ENCODE measurements at regions not wholly inside any gene's neighbourhood (a gene's known extent, or its start where the extent isn't known, plus 50 kb on each side); places are given as distances from the start of the nearest gene placed in this dataset.
A peak's percentile ranks its signal among the peaks of the same experiment; 100 is the strongest.
"Not testable (repeated sequence)": the region's sequence is repeated elsewhere in the genome, so short reads cannot be mapped to it uniquely, and the experiment has no call there.

DNA sequence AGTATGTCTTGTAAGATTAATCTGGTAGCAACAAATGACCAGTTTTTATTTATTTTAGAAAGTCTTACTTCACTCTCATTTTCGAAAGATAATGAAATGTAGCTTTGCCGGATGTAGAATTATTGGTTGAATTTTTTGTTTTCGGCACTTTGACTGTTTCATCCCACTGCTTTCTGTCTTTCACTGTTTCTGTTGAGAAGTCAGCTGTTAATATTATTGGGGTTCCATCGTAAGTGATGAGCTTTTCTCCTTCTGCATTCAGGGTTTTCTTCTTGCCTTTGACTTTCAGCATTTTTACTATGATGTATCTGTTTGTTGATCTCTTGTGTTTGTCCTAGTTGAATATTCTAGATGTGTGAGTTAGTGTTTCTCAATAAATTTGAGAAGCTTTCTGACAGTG is 383.4 kb downstream of the PAX1 start:
- no peak for DNase-seq (ENCODE audit: low read depth)

DNA sequence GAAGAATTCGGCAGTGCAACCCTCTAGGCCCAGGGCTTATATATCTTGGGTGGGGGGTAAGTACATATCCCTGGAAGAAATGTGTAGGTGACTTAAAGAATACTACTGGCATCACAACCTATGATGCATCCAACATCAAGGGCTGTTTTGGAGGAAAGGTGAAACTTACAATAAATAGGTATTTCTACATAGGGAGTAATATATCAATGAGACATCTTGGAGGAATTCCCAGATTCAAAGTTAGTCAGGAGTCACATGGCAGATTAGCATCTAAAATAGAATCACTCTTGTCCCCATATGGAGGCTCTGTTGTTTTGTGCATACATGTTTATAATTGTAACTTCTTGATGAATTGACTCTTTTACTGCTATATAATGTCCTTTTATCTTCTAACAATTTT is 375.5 kb downstream of the PAX1 start:
- DNase-seq (ENCODE audit: low read depth), result peak; percentile 44

DNA sequence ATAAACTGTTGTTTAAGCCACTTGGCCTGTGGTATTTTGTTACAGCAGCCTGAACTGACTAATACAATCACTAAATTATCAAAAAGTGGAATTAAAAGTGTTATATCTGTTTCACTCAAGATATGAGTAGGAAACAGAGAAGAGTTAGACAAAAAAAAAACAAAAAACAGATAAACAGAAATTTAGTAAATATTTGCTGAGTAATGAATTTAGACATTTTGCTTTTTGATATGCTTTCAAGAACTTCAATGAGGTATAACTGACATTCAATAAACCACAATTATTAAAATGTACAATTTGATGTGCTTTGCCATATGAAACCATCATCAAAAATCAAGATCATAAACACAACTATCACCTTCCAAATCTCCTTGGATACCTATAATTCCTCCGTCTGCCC is 369.2 kb downstream of the PAX1 start:
- DNase-seq (ENCODE audit: low read depth), result no peak

DNA sequence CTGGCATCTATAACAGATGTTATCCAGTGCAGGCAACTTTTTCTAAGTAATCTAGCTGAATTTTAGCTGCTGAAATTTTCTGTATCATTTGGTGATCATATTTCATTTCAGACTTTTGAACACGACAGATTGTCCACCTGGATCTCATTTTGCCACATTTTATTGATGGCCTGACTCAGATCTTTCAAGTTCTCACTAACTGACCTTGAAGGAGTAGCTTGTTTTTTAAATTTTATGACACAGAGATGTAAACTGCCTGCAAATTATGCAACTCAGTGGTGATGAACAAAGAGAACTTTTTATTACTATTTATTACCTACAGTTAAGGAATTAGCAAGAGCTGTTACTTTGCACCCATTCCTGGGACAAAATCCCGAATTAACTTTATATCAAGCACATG is 366.4 kb downstream of the PAX1 start:
- no peak for DNase-seq (ENCODE audit: low read depth)

DNA sequence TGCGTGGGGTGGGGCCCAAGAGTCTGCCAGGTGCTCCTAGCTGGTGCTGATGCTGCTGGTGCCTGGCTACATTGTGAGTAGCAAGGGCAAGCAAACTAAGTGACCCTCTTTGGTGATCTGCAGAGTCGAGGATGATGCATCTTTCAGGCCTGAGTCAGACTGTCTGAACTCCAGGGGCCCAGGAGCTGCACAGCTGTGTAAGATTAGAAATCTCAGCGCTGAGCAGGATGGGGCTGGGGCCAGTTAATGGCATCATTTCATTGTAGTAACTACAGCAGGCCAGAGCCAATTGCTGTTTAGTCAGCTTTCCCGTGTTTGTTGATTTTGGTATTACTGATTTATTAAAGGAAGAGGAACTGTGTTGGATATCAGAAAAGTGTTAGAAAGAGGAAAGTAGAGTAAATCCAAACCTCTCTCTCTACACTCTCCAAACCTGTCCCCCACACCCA is 365.2 kb downstream of the PAX1 start:
- peak; percentile 55 for DNase-seq (ENCODE audit: low read depth)

DNA sequence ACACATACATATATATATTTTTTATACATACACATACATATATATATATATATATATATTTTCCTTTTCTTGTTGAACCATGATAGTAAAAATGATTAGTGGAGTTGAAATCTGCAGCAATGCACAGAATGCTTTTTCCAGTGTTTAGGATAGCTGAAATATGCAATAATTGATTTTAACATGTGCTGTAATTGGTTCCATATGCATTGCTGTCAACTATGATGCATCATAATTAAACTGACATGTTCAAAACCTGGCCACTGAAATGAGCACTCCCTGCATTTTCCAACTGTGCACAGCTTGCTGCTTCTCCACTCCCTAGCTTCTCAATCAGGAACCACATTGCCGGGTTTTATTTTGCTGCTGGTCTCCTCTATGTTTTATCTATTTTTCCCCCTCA is 358.3 kb downstream of the PAX1 start:
- no peak for DNase-seq (ENCODE audit: low read depth)

DNA sequence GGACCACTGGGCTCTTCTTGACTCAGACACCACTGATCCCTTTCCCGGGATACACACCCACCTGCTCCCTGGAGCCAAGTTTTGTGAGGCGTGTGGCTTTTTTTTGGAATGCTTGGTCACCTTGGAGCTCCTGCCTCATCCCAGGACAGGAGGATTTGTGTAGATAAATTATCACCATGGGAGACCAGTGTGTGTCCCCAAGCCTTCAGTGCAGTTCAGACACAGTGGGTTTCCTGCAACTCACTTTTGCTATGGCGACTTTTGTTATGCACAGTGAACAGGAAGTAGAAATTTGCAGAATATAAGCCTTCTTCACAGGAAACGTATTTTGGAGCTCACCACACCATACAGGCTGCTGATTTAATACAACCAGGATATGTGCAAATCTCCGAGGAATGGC is 357.4 kb downstream of the PAX1 start:
- peak; percentile 37 for DNase-seq (ENCODE audit: low read depth)

DNA sequence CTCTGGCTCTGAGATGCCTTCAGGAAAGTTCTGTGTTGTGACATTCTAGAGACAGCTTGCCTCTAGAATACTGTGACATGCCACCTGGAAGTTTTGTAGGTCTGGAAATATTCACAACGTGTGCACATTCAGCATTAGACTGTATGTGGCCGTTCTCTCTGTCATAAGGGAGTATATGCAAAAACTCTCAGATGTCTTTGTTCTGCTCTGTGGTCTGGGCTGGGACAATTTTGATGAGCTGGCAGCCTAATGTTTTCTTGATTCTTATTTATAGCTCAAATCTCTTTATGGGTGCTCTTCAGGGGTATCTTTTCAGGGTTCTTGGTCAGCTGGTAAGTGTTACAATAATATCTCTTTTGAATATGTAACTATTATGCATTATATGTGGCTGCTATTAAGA is 355.1 kb downstream of the PAX1 start:
- DNase-seq (ENCODE audit: low read depth), result no peak

DNA sequence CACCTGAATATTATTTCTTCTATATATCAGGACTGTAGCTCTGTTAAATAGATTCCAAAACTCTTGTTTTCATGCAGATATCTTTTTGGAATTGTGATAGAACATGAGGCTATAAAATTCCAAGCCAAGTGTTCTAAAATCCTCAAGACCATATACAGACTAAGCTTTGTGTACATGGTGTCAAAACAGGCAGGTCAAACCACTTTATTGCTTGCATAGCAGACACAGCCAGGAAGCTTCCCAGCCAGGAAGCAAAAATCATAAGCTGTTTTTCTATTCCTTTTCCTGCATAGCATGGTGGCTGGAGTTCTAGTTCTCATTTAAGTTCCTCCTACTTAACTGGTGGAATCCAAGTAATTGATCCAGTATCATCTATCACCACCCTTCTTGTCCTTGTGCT is 353.3 kb downstream of the PAX1 start:
- DNase-seq (ENCODE audit: low read depth), result no peak

DNA sequence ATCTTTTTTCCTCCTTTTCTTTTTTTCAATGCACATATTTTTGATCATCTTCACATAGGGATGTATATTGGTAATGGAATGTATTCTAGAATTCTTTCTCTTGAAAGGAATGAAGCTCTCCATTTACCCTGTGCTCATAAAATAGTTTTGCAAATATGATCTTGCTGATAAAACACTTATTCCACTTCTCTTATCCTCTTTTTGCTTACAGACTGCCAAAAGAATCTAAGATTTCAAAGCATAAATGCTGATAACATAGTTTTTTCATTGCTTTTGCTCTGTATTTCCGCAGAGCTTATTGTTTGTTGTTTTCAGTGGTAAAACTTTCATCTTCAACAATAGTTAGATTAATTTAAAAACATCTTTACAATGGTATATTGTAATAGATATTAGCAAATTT is 350.5 kb downstream of the PAX1 start:
- no peak for DNase-seq (ENCODE audit: low read depth)

DNA sequence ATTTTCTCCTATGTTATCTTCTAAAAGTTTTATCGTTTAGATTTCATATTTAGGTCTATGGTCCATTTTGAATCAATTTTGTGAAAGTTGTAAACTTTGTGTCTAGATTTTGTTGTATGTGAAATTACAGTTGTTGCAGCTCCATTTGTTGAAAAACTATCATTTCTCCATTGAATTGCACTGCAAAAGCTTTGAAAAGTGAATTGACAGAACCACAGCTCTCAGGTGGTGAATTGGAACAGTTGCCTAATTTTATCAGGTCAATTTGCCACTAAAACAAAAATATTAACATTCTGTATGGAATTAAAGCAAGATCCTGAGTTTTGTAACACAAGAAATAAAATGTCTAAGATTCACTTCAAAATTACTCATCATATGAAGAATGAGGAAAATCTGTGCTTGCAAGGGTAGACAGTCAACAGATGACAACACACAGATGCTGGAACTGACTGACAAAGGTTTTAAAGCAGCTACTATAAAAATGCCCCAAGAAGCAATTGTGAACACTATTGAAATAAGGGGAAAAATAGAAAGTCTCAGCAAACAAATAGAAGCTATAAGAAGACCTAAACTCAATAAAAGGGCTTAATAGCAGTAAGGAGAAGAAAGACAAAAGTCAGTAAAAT is 346.7 kb downstream of the PAX1 start:
- no peak for DNase-seq (ENCODE audit: low read depth)

DNA sequence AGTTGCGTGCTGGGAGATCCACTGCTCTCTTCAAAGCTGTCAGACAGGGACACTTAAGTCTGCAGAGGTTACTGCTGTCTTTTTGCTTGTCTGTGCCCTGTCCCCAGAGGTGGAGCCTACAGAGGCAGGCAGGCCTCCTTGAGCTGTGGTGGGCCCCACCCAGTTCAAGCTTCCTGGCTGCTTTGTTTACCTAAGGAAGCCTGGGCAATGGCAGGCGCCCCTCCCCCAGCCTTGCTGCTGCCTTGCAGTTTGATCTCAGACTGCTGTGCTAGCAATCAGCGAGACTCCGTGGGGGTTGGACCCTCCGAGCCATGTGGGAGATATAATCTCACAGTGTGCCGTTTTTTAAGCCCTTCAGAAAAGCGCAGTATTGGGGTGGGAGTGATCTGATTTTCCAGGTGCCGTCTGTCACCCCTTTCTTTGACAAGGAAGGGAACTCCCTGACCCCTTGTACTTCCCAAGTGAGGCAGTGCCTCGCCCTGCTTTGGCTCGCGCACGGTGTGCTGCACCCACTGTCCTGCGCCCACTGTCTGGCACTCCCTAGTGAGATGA is 340.6 kb downstream of the PAX1 start:
- DNase-seq (ENCODE audit: low read depth), result not testable (repeated sequence)

DNA sequence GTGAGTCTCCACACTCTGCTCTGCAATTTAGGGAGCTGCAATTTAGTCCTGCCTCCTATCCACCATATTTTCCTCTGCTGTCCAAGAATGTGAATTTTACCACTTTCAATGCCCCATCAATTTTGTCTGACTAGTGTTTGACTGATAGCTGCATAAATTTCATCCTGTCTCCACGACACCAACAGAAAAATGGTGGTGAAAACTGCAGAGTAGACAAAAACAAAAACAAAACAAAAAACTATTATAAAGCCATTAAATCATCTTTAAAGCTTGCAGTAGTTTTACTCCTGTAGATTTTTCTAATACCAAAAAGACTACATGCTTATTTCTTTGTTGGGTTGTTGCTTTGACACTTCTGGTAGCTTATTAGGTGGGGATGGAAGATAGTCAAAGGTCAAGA is 322.0 kb downstream of the PAX1 start:
- no peak for DNase-seq (ENCODE audit: low read depth)

DNA sequence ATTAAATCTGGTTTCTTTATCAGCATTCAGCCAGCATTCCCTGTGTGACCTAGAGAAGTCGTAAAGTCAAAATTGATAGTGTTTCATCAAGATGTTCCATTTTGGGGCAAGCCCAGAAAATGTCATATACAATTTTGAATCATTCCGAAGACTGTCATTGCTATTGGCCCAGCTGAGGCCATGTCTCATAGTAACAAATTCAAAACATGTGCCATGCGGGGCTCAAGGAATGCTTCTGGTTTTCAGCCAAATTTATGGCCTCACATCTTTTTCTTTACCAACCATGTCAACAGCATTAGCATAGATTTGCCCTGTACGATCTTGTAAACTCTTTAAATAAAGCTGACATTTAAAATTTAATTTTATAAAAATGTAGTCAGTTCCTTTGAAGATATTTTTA is 314.7 kb downstream of the PAX1 start:
- no peak for DNase-seq (ENCODE audit: low read depth)

DNA sequence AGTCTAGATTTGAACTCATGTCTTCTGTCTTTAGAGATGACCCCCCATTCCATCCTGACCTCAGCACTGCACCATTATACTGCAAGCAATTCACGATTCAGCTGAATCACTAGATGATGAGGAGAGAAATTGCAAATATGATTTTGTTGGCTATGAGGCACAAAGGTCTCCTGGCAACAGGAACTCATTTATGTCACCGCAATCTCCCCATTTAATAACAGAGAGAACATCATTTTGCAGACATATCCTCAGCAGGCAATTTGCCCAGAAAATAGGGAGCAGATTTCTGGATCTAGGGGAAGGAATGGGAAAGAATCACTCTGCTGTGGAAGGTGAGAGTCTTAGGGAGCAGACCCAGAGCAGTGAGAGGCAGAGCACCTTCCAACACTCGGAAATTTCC is 303.0 kb downstream of the PAX1 start:
- DNase-seq (ENCODE audit: low read depth), result no peak

DNA sequence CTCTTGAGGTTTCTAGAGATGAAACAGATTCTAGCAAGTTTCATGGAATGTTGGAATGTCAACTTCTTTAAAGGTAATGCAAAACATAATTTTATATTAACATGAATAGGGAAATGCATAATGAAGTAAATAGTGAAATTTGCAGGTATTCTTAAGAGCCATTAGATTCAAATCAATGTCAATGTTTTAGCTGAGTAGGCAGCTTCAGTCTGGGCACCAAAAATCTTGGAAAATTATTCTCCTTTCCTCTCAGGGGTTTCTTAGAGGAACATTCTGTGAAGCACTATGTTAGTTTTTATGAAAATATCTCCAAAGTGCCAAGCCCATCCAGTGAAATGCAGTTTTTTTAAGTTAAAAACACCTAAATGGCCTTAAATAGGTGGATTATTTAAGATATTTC is 300.8 kb downstream of the PAX1 start:
- DNase-seq (ENCODE audit: low read depth), result no peak

DNA sequence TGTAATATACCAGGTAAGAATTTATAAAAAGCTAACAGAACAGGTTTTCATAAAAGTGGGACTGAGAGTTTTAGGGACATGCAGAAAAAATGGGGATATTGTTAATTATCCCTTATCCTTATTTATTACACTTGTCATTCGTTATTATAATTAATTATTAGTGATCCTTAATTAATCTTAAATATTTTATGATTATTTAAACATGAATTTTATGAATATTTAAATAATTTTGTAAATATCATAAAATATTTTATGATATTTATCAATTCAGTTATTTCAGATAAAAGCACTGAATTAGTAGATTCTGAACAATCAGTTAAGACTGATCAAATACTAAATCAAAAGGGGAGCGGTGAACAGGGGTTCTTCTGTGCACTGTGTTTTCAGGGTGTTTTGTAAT is 300.1 kb downstream of the PAX1 start:
- DNase-seq (ENCODE audit: low read depth), result no peak

DNA sequence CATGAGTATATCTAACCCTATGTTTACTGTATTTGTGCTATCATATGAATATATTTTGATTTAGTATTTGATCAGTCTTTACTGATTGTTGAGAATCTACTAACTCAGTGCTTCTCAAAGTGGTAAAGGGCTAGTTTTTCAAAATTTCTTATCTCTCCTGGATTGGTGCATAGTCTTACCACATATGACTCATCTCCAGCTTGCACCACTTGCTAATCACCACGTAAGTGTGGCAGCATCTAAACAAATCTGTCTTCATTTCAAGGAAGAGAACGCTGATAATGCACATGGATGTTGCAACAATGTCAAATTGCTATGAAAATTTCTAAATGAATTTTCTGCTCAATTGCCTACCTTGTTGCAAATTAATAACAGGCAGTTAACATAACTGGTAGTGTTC is 299.5 kb downstream of the PAX1 start:
- peak; percentile 57 for DNase-seq (ENCODE audit: low read depth)

DNA sequence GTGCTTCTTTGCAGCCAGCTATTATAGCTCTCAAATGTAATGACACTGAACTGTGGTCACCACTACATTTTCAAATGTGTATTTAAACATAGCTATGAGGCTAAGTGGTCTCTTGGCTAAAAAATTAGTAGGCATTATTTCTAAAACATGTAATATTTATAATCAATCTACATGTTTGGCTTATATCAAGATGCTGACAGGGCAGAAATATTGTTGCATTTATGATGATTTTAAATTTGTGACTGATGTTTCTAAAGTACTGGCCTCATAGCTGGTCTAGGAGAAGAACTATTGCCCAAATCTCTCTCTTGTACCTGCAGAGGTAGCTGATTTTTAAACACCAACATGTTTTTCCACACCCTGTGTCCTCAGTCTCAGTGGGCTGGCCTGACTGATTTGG is 298.2 kb downstream of the PAX1 start:
- no peak for DNase-seq (ENCODE audit: low read depth)

DNA sequence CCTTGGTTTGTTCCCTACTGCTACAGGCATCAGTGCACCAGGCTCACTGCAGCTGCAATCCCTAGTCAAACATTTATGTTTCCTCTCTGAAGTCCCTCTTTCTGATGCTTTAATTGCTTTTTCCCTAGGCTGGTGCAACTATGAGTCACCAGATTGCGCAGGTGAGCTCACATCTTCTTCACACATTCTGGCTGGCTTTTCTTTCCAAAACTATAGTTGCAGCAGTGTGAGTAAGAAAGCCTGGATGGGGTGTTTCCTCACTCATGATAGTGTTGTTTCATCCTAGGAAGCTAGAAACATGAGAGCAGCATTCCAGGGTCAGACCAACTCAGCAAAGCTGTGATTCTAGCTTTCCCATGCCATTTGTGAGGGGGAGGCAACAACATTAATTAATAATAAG is 296.4 kb downstream of the PAX1 start:
- DNase-seq (ENCODE audit: low read depth), result peak; percentile 86

DNA sequence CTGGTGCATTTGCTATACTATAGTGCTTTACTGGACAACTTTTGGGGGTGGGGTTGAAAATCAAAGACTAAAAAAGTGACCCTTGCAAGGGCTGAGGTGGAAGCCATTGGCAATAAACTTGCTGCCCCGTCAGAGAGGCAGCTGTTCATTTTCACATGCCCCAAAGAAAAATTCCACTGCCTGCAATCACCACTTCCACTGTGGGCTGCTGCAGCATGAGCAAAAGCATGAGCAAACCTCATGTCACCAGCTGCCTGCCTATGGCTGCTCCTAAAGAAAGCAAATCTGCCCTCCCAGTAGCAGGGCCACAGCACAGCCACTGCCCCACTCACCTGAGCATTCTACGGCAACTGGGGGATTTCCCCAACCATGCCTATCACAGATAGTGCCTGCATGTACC is 290.0 kb downstream of the PAX1 start:
- DNase-seq (ENCODE audit: low read depth), result no peak

DNA sequence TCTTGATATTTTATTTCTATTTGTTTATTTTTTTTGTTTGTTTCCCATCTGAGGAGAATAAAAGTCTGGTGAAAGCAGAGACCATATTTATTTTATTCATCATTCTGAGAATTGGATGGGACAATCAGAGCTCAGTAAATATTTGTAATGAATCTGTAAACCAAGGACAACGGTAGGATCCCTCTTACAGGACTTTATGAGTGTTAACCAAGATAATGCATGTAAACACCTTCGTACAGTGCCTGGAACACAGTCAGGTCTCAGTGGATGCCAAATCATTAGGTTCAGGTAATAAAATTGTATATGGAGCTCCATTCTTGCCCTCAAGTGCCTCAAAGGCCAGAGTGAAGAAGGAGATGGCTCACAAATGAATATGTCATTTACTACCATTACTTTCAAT is 288.7 kb downstream of the PAX1 start:
- DNase-seq (ENCODE audit: low read depth), result no peak

DNA sequence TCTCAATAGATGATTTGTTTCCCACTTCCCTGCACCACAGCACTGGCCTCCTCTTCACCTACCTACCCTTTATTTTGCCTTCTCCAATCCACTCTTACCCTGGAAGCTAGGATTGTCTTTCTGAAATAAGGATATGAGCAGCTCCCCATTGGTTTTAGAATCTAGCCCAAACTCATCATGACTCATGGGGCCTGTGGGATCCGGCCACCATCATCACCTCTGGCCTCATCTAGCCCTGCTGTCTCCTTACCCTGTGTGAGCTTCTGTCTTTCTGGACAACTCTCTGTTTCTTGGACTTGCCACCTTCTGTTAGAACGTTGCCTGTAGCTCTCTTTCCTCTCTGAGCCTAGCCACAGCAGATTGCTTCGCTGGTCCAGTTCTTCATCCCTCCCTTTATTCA is 277.1 kb downstream of the PAX1 start:
- peak; percentile 73 for DNase-seq (ENCODE audit: low read depth)

Data from HT1080 (cell line).